ENCODE measurements at regions not wholly inside any gene's neighbourhood (a gene's known extent, or its start where the extent isn't known, plus 50 kb on each side); places are given as distances from the start of the nearest gene placed in this dataset.

GRCh38 chr17:71902894-71903506 is 217.8 kb upstream of the SOX9 start:
- no peak for TF ChIP-seq CEBPB (IDR thresholded peaks at IDR 0.05)
- no peak for TF ChIP-seq USF1 (IDR thresholded peaks at IDR 0.05)
- TF ChIP-seq CREB1 (IDR thresholded peaks at IDR 0.05; ENCODE audit: low read depth) = no peak
- no peak for TF ChIP-seq YY1 (IDR thresholded peaks at IDR 0.05; ENCODE audit: low read depth)
- TF ChIP-seq TEAD4 (IDR thresholded peaks at IDR 0.05) = no peak
- no peak for TF ChIP-seq MAX (IDR thresholded peaks at IDR 0.05)
- no peak for TF ChIP-seq EGR1 (IDR thresholded peaks at IDR 0.05)
- no peak for TF ChIP-seq EP300 (IDR thresholded peaks at IDR 0.05; ENCODE audit: borderline replicate concordance)
- TF ChIP-seq REST (IDR thresholded peaks at IDR 0.05; ENCODE audit: low read depth) = no peak
- TF ChIP-seq FOXM1 (IDR thresholded peaks at IDR 0.05; ENCODE audit: borderline replicate concordance, low read depth) = no peak
- TF ChIP-seq ZBTB7A (IDR thresholded peaks at IDR 0.05; ENCODE audit: low read depth) = no peak
- no peak for TF ChIP-seq TAF1 (IDR thresholded peaks at IDR 0.05; ENCODE audit: low read depth)
- no peak for TF ChIP-seq RAD21 (IDR thresholded peaks at IDR 0.05; ENCODE audit: low read depth)

- TF ChIP-seq YY1 (IDR thresholded peaks at IDR 0.05; ENCODE audit: low read depth) (no peak), RAD21 (IDR thresholded peaks at IDR 0.05; ENCODE audit: low read depth) (no peak), USF1 (IDR thresholded peaks at IDR 0.05) (no peak), TCF12 (IDR thresholded peaks at IDR 0.05; ENCODE audit: low read depth) (no peak), ZBTB7A (IDR thresholded peaks at IDR 0.05; ENCODE audit: low read depth) (no peak), FOXM1 (IDR thresholded peaks at IDR 0.05; ENCODE audit: borderline replicate concordance, low read depth) (no peak), CREB1 (IDR thresholded peaks at IDR 0.05; ENCODE audit: low read depth) (no peak), EP300 (IDR thresholded peaks at IDR 0.05; ENCODE audit: borderline replicate concordance) (no peak), CEBPB (IDR thresholded peaks at IDR 0.05) (no peak), MAX (IDR thresholded peaks at IDR 0.05) (no peak), TEAD4 (IDR thresholded peaks at IDR 0.05) (no peak), EGR1 (IDR thresholded peaks at IDR 0.05) (no peak), NFIC (IDR thresholded peaks at IDR 0.05) (no peak), TAF1 (IDR thresholded peaks at IDR 0.05; ENCODE audit: low read depth) (no peak), REST (IDR thresholded peaks at IDR 0.05; ENCODE audit: low read depth) (no peak)
Observed at GRCh38 chr17:71905376-71906031, 215.3 kb upstream of the SOX9 start.

- TF ChIP-seq TEAD4 (IDR thresholded peaks at IDR 0.05) (no peak), TCF12 (IDR thresholded peaks at IDR 0.05; ENCODE audit: low read depth) (no peak), MAX (IDR thresholded peaks at IDR 0.05) (no peak), ZBTB7A (IDR thresholded peaks at IDR 0.05; ENCODE audit: low read depth) (no peak), YY1 (IDR thresholded peaks at IDR 0.05; ENCODE audit: low read depth) (no peak), RAD21 (IDR thresholded peaks at IDR 0.05; ENCODE audit: low read depth) (no peak), CREB1 (IDR thresholded peaks at IDR 0.05; ENCODE audit: low read depth) (no peak), USF1 (IDR thresholded peaks at IDR 0.05) (no peak), CEBPB (IDR thresholded peaks at IDR 0.05) (no peak), FOXM1 (IDR thresholded peaks at IDR 0.05; ENCODE audit: borderline replicate concordance, low read depth) (no peak), TAF1 (IDR thresholded peaks at IDR 0.05; ENCODE audit: low read depth) (no peak), REST (IDR thresholded peaks at IDR 0.05; ENCODE audit: low read depth) (no peak), NFIC (IDR thresholded peaks at IDR 0.05) (no peak), EGR1 (IDR thresholded peaks at IDR 0.05) (no peak), EP300 (IDR thresholded peaks at IDR 0.05; ENCODE audit: borderline replicate concordance) (no peak)
Observed at GRCh38 chr17:71909155-71909554, 211.7 kb upstream of the SOX9 start.
